ENCODE measurements at regions not wholly inside any gene's neighbourhood (a gene's known extent, or its start where the extent isn't known, plus 50 kb on each side); places are given as distances from the start of the nearest gene placed in this dataset.

DNA sequence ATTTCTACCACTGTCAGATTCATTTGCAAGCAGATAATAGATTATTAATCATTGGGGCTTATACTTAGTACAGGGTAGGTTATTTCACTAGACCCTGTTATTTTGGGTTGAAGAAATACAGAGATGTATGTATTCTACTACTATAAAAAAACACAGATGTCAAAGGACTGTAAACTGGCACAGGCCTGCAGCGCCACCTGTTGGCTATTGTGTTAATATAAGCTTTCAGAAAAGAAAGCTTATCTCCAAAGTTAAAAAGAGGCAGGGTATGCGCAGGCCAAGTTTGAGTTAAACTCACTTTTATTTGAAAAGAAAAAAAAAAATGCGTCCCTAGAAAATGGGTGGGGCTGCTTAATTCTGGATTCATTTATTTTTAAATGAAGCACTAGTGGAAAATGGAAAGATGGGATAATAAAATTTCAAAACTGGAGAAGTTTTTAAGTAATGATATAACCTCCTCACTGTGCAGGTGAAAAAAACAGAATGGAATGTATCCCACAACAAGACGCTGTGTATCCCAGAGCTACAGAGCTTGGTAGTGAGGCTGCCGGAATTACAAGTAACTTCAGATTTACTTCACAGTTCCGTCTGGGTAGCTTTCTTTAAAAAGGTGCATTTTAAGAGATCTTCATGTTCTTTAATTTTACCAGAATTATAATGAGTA is 407.2 kb upstream of the TGFBR2 start:
- TF ChIP-seq POLR2AphosphoS5 (IDR thresholded peaks at IDR 0.05; ENCODE audit: borderline replicate concordance, low read depth, low read length), result no peak
- no peak for TF ChIP-seq EZH2 (IDR thresholded peaks at IDR 0.05)
